ENCODE measurements at regions not wholly inside any gene's neighbourhood (a gene's known extent, or its start where the extent isn't known, plus 50 kb on each side); places are given as distances from the start of the nearest gene placed in this dataset.
"Not testable (repeated sequence)": the region's sequence is repeated elsewhere in the genome, so short reads cannot be mapped to it uniquely, and the experiment has no call there.

DNA sequence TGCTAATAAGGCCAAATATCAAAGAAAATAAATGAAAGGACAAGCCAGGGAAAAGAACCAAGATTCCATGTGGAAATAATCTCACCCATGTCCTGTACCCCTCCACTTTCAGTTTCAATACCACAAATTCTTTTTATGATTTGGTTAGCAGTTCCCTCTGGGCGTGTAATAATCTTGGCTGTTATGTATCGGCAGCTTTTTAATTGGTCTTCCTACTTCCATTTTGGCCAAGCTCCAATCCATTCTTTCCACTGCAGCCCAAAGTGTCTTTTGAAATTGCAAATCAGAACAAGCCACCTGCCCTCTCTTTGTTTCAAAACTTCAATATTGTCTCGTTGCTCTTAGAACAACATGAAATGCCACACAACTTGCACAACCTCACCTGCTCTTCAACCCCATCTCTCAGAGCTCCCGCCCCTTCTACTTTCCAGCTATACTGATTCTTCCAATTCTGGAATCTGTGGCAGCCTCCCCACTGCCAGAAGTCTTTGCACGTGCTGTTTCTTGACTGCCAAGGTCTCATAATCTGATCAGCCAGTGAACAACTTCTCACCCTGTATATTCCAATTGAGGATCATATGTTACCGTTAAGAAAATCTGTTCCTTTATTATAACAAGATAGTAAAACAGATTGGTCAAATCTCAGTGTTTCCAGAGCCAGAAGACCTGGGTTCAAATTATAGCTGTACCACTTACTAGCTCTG lies 354.5 kb downstream of the CBLN4 start:
- TF ChIP-seq, protein P1, sequence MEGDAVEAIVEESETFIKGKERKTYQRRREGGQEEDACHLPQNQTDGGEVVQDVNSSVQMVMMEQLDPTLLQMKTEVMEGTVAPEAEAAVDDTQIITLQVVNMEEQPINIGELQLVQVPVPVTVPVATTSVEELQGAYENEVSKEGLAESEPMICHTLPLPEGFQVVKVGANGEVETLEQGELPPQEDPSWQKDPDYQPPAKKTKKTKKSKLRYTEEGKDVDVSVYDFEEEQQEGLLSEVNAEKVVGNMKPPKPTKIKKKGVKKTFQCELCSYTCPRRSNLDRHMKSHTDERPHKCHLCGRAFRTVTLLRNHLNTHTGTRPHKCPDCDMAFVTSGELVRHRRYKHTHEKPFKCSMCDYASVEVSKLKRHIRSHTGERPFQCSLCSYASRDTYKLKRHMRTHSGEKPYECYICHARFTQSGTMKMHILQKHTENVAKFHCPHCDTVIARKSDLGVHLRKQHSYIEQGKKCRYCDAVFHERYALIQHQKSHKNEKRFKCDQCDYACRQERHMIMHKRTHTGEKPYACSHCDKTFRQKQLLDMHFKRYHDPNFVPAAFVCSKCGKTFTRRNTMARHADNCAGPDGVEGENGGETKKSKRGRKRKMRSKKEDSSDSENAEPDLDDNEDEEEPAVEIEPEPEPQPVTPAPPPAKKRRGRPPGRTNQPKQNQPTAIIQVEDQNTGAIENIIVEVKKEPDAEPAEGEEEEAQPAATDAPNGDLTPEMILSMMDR (IDR thresholded peaks at IDR 0.05) = no peak
- DNase-seq (peak in 1 of 3 donors; percentile 9), ATAC-seq (peak; percentile 70)
- intact Hi-C loops (cut with DNase I, micrococcal nuclease) = no loop called here
- Histone ChIP-seq H3K4me3 (no peak overlapping the region), H3K4me1 (ENCODE audit: low read depth) (no peaks in the 10 kb centered on the region), H3K36me3 (ENCODE audit: low read depth) (no peaks in the 10 kb centered on the region), H3K9me3 (no peaks in the 10 kb centered on the region)

DNA sequence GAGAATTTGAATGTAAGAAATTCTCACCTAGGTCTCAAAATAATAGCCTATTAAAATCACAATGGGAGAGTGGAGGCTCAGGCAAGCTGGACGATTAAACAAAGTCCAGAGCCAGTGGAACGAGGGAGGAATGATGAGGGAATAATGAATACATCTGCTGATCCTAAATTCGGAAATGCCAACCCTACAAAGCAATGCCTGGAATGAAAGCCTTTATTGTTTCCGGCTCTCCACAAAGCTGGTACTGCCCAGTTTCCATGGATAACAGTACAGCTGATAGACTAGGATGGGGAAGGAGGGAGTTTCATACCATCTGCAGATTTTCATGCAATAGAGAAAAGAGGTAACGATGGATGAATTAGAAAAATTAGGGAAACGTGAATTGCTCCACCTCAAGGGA lies 356.1 kb downstream of the CBLN4 start:
- no peaks in the 10 kb centered on the region for H3K4me1 ChIP-seq (ENCODE audit: low read depth)
- intact Hi-C loops (cut with DNase I, micrococcal nuclease) = no loop called here
- no peak overlapping the region for H3K4me3 ChIP-seq
- H3K9me3 ChIP-seq = no peaks in the 10 kb centered on the region
- DNase-seq (no peak), ATAC-seq (no peak)
- H3K36me3 ChIP-seq (ENCODE audit: low read depth) = no peaks in the 10 kb centered on the region
- TF ChIP-seq, protein P1 (IDR thresholded peaks at IDR 0.05) = no peak

DNA sequence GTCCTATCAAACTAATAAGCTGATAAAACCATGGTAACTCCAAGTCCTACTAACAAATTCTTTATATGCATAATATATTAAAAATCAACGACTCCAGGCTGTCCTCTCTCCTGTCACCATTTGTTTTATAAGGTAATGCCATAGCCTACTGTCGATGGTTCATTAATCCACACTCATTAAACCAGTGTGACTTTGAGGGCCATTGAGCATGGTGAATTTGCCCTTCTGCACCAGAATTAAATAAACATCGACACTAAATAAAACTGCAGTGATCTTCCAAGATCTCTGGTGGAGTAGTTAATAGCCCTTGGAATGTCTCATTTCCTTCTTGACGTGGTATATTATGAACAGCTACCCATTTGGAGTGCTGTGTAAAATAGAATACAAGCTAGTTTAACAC lies 358.5 kb downstream of the CBLN4 start:
- TF ChIP-seq, protein P1 (IDR thresholded peaks at IDR 0.05) = no peak
- intact Hi-C loops (cut with DNase I, micrococcal nuclease) = no loop called here
- ATAC-seq (no peak), DNase-seq (no peak)
- Histone ChIP-seq H3K9me3 (no peaks in the 10 kb centered on the region), H3K4me1 (ENCODE audit: low read depth) (no peaks in the 10 kb centered on the region), H3K36me3 (ENCODE audit: low read depth) (no peaks in the 10 kb centered on the region), H3K4me3 (no peak overlapping the region)

DNA sequence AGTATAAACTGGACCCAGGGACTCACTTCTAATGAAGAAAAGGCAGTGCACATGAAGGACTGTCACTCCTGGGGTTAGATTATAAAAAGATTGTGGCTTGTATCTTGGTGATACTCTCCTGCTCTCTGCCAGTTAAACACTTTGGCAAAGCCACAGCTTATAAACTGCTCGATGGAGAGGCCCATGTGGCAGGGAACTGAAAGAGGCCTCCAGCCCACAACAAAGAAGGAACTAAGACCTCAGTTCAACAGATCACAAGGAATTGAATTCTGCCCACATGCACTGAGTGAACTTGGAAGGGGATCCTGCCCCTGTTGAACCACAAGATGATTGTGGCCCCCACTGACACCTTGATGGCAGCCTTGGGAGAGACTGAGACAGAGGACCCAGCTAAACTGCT lies 363.8 kb downstream of the CBLN4 start:
- TF ChIP-seq, protein P1 (IDR thresholded peaks at IDR 0.05) = no peak
- no peak for ATAC-seq
- Histone ChIP-seq H3K4me1 (ENCODE audit: low read depth) (no peaks in the 10 kb centered on the region), H3K4me3 (no peak overlapping the region), H3K9me3 (no peaks in the 10 kb centered on the region), H3K36me3 (ENCODE audit: low read depth) (no peaks in the 10 kb centered on the region)
- DNase-seq = no peak
- intact Hi-C loops (cut with DNase I, micrococcal nuclease) = no loop called here

DNA sequence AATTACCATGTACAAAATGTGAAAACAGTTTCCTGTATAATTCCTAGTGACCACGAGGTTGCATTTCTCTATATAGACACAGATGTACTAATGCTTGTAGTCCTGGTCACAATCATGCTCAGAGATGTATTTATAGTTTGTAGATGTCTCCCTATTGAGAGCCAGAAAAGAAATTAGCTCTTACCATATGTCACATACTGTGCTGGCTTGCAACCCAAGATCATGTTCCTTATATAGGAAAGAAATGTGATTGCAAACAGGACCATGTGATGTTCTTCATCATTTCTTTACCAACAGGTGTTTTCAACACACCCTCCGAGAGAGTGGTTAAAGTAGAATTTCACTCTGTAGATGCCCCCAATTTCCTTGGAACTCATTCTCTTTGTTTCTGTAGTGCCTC lies 369.4 kb downstream of the CBLN4 start:
- H3K9me3 ChIP-seq = no peaks in the 10 kb centered on the region
- no peak for DNase-seq
- TF ChIP-seq, protein P1 (IDR thresholded peaks at IDR 0.05) = no peak
- no peaks in the 10 kb centered on the region for H3K4me1 ChIP-seq (ENCODE audit: low read depth)
- intact Hi-C loops (cut with DNase I, micrococcal nuclease) = no loop called here
- H3K4me3 ChIP-seq = no peak overlapping the region
- H3K36me3 ChIP-seq (ENCODE audit: low read depth) = no peaks in the 10 kb centered on the region
- no peak for ATAC-seq

DNA sequence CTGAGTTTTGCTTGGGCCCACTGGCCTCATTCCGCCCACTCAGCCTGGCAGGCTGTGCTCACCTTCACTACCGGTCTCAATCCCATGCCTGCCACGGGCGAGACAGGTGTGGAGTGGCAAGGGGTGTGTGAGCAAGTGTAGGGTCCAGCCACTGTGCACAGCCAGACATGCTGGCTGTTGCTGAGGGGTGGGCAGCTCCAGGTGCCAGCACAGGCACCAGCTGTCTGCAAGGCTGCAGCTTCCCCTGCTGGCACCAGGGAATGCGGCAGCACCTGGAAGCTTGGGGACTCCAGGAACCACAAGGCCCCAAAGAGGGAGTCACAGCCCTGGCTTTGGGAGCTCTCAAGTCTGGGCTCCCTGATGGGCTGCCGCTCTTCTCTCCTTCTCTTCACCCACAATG lies 372.7 kb downstream of the CBLN4 start:
- H3K4me3 ChIP-seq = no peak overlapping the region

DNA sequence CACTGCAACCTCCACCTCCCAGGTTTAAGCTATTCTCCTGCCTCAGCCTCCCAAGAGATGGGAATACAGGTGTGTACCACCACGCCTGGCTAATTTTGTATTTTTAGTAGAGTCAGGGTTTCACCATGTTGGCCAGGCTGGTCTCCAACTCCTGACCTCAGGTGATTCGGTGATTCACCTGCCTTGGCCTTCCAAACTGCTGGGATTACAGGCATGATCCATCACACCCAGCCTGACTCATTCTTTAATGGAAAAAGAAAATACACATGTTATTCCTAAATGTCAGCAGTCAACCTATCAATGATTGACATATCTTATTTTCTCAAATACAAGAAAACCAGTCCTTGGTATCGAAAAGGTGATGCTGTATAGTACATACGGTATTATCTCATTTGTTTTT lies 376.2 kb downstream of the CBLN4 start:
- ATAC-seq; H3K4me1 ChIP-seq (ENCODE audit: low read depth); H3K4me3 ChIP-seq; H3K9me3 ChIP-seq; H3K36me3 ChIP-seq (ENCODE audit: low read depth); DNase-seq; intact Hi-C loops (cut with DNase I, micrococcal nuclease): not testable (repeated sequence)

More for the DNA sequence above, 372.7 kb downstream of the CBLN4 start:
- H3K9me3 ChIP-seq = no peaks in the 10 kb centered on the region
- H3K36me3 ChIP-seq (ENCODE audit: low read depth) = no peaks in the 10 kb centered on the region
- no peak for ATAC-seq
- H3K4me1 ChIP-seq (ENCODE audit: low read depth) = no peaks in the 10 kb centered on the region
- no peak for DNase-seq
- TF ChIP-seq, protein P1 (IDR thresholded peaks at IDR 0.05) = no peak
- intact Hi-C loops (cut with DNase I, micrococcal nuclease) = no loop called here

All from mucosa of descending colon (tissue), 3 donors.